IMR-90 (cell line): ENCODE measurements at regions not wholly inside any gene's neighbourhood (a gene's known extent, or its start where the extent isn't known, plus 50 kb on each side); places are given as distances from the start of the nearest gene placed in this dataset.
"Not testable (repeated sequence)": the region's sequence is repeated elsewhere in the genome, so short reads cannot be mapped to it uniquely, and the experiment has no call there.

Experiments
- ATAC-seq: fragments of 200-7000 bp; cut with Tn5 transposase; 2 replicates; pipeline ENCODE4 v1.9.1; 2020; ENCODE audit warnings: low read depth, mild to moderate bottlenecking, moderate library complexity
- BruUV-seq: library from RNA; stranded (reverse); fragments of 400-500 nt; replicated peaks from 2 replicates; lab custom pipeline; 2021; lab: Mats Ljungman, UMichigan
- CTCF ChIA-PET: fragments of 300-600 bp; formaldehyde crosslinking; extraction: SDS; loops from one replicate; lab custom pipeline; 2021; ENCODE audit warnings: antibody characterized with exemption; lab: Yijun Ruan, JAX
- POLR2A ChIA-PET: fragments of 300-600 bp; sonication (Branson Sonifier 250); formaldehyde crosslinking; loops from one replicate; lab custom pipeline; 2022; ENCODE audit warnings: antibody characterized with exemption; ENCODE audit not compliant: unreplicated experiment; lab: Charles Lee
- DNase-seq: peaks from one replicate; pipeline ENCODE4 v3.0.0; 2013
- H2AFZ ChIP-seq: replicated peaks from 2 replicates; pipeline ENCODE3; 2013; ENCODE audit warnings: low read length, mild to moderate bottlenecking; ENCODE audit not compliant: poor library complexity
- H2AK5ac ChIP-seq: 2 replicates; pipeline ENCODE4 v1.6.1; 2013; ENCODE audit warnings: low read depth, low read length, inconsistent platforms
- H2AK9ac ChIP-seq: replicated peaks from 2 replicates; pipeline ENCODE3; 2013; ENCODE audit warnings: mild to moderate bottlenecking, low read depth, low read length, moderate library complexity; ENCODE audit not compliant: poor library complexity
- H2BK120ac ChIP-seq: 2 replicates; pipeline ENCODE4 v1.6.1; 2013; ENCODE audit warnings: low read depth, low read length, inconsistent platforms
- H2BK15ac ChIP-seq: 3 replicates; pipeline ENCODE4 v1.6.1; 2013; ENCODE audit warnings: low read depth, low read length, inconsistent platforms
- H2BK20ac ChIP-seq: 2 replicates; pipeline ENCODE4 v1.6.1; 2013; ENCODE audit warnings: low read depth, mild to moderate bottlenecking, inconsistent platforms, low read length, moderate library complexity
- H2BK5ac ChIP-seq: 2 replicates; pipeline ENCODE4 v1.6.1; 2013; ENCODE audit warnings: mild to moderate bottlenecking, low read depth, low read length, inconsistent platforms; ENCODE audit not compliant: poor library complexity, severe bottlenecking
- H3K14ac ChIP-seq: replicated peaks from 2 replicates; pipeline ENCODE4 v1.6.1; 2013; ENCODE audit warnings: low read depth, low read length, inconsistent platforms
- H3K18ac ChIP-seq: 2 replicates; pipeline ENCODE4 v1.6.1; 2013; ENCODE audit warnings: low read depth, low read length, control low read depth
- H3K23ac ChIP-seq: 2 replicates; pipeline ENCODE4 v1.6.1; 2013; ENCODE audit warnings: low read depth, low read length, inconsistent platforms
- H3K27ac ChIP-seq: 2 replicates; pipeline ENCODE4 v1.5.1; 2013; ENCODE audit warnings: mild to moderate bottlenecking, control low read depth, low read length; ENCODE audit not compliant: insufficient read depth
- H3K27me3 ChIP-seq: 2 replicates; pipeline ENCODE4 v1.6.1; 2013; ENCODE audit warnings: low read length; ENCODE audit not compliant: control insufficient read depth, insufficient read depth
- H3K36me3 ChIP-seq: 2 replicates; pipeline ENCODE4 v1.6.1; 2013; ENCODE audit warnings: low read length, mixed read lengths; ENCODE audit not compliant: control insufficient read depth, insufficient read depth
- H3K4ac ChIP-seq: 2 replicates; pipeline ENCODE4 v1.6.1; 2013; ENCODE audit warnings: low read depth, low read length, inconsistent platforms
- H3K4me1 ChIP-seq: 2 replicates; pipeline ENCODE4 v1.6.1; 2013; ENCODE audit warnings: low read length, mixed read lengths; ENCODE audit not compliant: control insufficient read depth, insufficient read depth
- H3K4me2 ChIP-seq: 2 replicates; pipeline ENCODE4 v1.6.1; 2013; ENCODE audit warnings: low read depth, mild to moderate bottlenecking, control low read depth, low read length, moderate library complexity
- H3K4me3 ChIP-seq: 2 replicates; pipeline ENCODE4 v1.5.1; 2013; ENCODE audit warnings: low read depth, mild to moderate bottlenecking, control low read depth, low read length, moderate library complexity; ENCODE audit not compliant: insufficient read depth
- H3K56ac ChIP-seq: 2 replicates; pipeline ENCODE4 v1.6.1; 2013; ENCODE audit warnings: low read length, inconsistent platforms; ENCODE audit not compliant: insufficient read depth; ENCODE audit errors: extremely low read depth
- H3K79me1 ChIP-seq, 2 experiments: 2 replicates each; pipeline ENCODE4 v1.6.1; 2013; ENCODE audit warnings: low read length in 2 of 2, inconsistent platforms in 1 of 2, low read depth in 1 of 2
- H3K9ac ChIP-seq: 2 replicates; pipeline ENCODE4 v1.6.1; 2013; ENCODE audit warnings: low read depth, low read length, control low read depth
- H3K9me1 ChIP-seq: 2 replicates; pipeline ENCODE4 v1.6.1; 2013; ENCODE audit warnings: low read length, inconsistent platforms; ENCODE audit not compliant: insufficient read depth
- H3K9me3 ChIP-seq: 2 replicates; pipeline ENCODE4 v1.6.1; 2013; ENCODE audit warnings: low read length; ENCODE audit not compliant: control insufficient read depth, insufficient read depth
- H4K20me1 ChIP-seq: 2 replicates; pipeline ENCODE4 v1.6.1; 2013; ENCODE audit warnings: low read length, inconsistent platforms; ENCODE audit not compliant: insufficient read depth
- H4K5ac ChIP-seq: 2 replicates; pipeline ENCODE4 v1.6.1; 2013; ENCODE audit warnings: mild to moderate bottlenecking, low read depth, low read length, control low read depth
- H4K8ac ChIP-seq, 2 experiments: 2 replicates each; pipeline ENCODE4 v1.6.1; 2013; ENCODE audit warnings: low read depth in 2 of 2, low read length in 2 of 2, control low read depth in 1 of 2, inconsistent platforms in 1 of 2
- H4K91ac ChIP-seq: 2 replicates; pipeline ENCODE4 v1.6.1; 2013; ENCODE audit warnings: low read depth, low read length, inconsistent platforms; ENCODE audit not compliant: insufficient read depth
- dilution Hi-C: fragments of 300-500 bp; cut with HindIII; formaldehyde crosslinking; loops from one replicate; pipeline ENCODE4 v1.14.3; 2018; ENCODE audit warnings: low sequenced_read_pairs; ENCODE audit not compliant: unreplicated experiment
- in situ Hi-C: fragments of 300-500 bp; cut with MboI; formaldehyde crosslinking; loops from 3 replicates; pipeline ENCODE4 v1.14.3; 2019; ENCODE audit warnings: low sequenced_read_pairs, inconsistent platforms, mixed read lengths
- intact Hi-C: fragments of 100-400 bp; cut with micrococcal nuclease; formaldehyde crosslinking; loops from 2 replicates; pipeline ENCODE4 v1.10.0; 2022

GRCh38 chr16:79937671-79938070 lies 337.1 kb upstream of the MAF start:
- H3K23ac ChIP-seq, H3K9ac ChIP-seq, H3K27ac ChIP-seq, H2AK9ac ChIP-seq, DNase-seq, H3K27me3 ChIP-seq, H3K4me2 ChIP-seq, H3K9me1 ChIP-seq, H4K8ac ChIP-seq, dilution Hi-C loops, in situ Hi-C loops, H2BK20ac ChIP-seq, intact Hi-C loops, H2AK5ac ChIP-seq, H3K4me1 ChIP-seq, H2BK120ac ChIP-seq, H3K36me3 ChIP-seq, H4K5ac ChIP-seq, H2BK15ac ChIP-seq, H3K79me1 ChIP-seq, H4K91ac ChIP-seq, H2BK5ac ChIP-seq, POLR2A ChIA-PET, H3K4me3 ChIP-seq, H3K4ac ChIP-seq, H4K20me1 ChIP-seq, H3K9me3 ChIP-seq, ATAC-seq, H2AFZ ChIP-seq, H3K56ac ChIP-seq, BruUV-seq, CTCF ChIA-PET, H3K14ac ChIP-seq, H3K18ac ChIP-seq: not testable (repeated sequence)
